OCI-LY7 (cell line): ENCODE measurements at regions not wholly inside any gene's neighbourhood (a gene's known extent, or its start where the extent isn't known, plus 50 kb on each side); places are given as distances from the start of the nearest gene placed in this dataset.

ENCODE experiments used
- BruUV-seq: library from RNA; stranded (reverse); fragments of 400-500 nt; replicated peaks from 2 replicates; lab custom pipeline; 2021; lab: Mats Ljungman, UMichigan
- CTCF ChIA-PET: fragments of 300-600 bp; sonication (Branson Sonifier 250); formaldehyde crosslinking; loops from one replicate; lab custom pipeline; 2022; ENCODE audit warnings: antibody characterized with exemption; ENCODE audit not compliant: unreplicated experiment; lab: Charles Lee
- POLR2A ChIA-PET: fragments of 300-600 bp; sonication (Branson Sonifier 250); formaldehyde crosslinking; loops from one replicate; lab custom pipeline; 2022; ENCODE audit warnings: antibody characterized with exemption; lab: Charles Lee
- DNase-seq: peaks from one replicate; pipeline ENCODE4 v3.0.0-alpha.2; 2015; ENCODE audit warnings: low spot score
- H2AFZ ChIP-seq: fragments of 200-600 bp; sonication (generic), shearing (Covaris generic); 2 replicates; pipeline ENCODE4 v1.6.1; 2014; ENCODE audit warnings: mild to moderate bottlenecking, antibody characterized with exemption, low read length, moderate library complexity
- H3K27ac ChIP-seq: fragments of 200-600 bp; sonication (generic); 2 replicates; pipeline ENCODE4 v1.5.1; 2014; ENCODE audit warnings: mixed run types, low read depth, mild to moderate bottlenecking, moderate library complexity, low read length, inconsistent platforms; ENCODE audit not compliant: poor library complexity, severe bottlenecking
- H3K36me3 ChIP-seq: fragments of 200-600 bp; sonication (generic); 2 replicates; pipeline ENCODE4 v1.6.1; 2014; ENCODE audit warnings: mild to moderate bottlenecking, antibody characterized with exemption, low read length, moderate library complexity, mixed read lengths; ENCODE audit not compliant: insufficient read depth
- H3K4me1 ChIP-seq: fragments of 200-600 bp; sonication (generic); 2 replicates; pipeline ENCODE4 v1.5.1; 2014; ENCODE audit warnings: mild to moderate bottlenecking, low read length; ENCODE audit not compliant: insufficient read depth, poor library complexity, severe bottlenecking
- H3K4me2 ChIP-seq: fragments of 200-600 bp; sonication (generic); 2 replicates; pipeline ENCODE4 v1.6.1; 2014; ENCODE audit warnings: mild to moderate bottlenecking, low read length
- H3K4me3 ChIP-seq: fragments of 200-600 bp; sonication (generic); 2 replicates; pipeline ENCODE4 v1.5.1; 2014; ENCODE audit warnings: mild to moderate bottlenecking, low read depth, low read length; ENCODE audit not compliant: poor library complexity, severe bottlenecking
- H3K79me2 ChIP-seq: fragments of 200-600 bp; sonication (generic); 2 replicates; pipeline ENCODE4 v1.6.1; 2016; ENCODE audit warnings: low read depth, mild to moderate bottlenecking, low read length, moderate library complexity, mixed read lengths; ENCODE audit not compliant: insufficient read depth
- H3K9me2 ChIP-seq: fragments of 200-600 bp; sonication (generic); 2 replicates; pipeline ENCODE4 v1.6.1; 2016; ENCODE audit warnings: mild to moderate bottlenecking, low read length, mixed read lengths; ENCODE audit not compliant: insufficient read depth
- H3K9me3 ChIP-seq: fragments of 200-600 bp; sonication (generic); 2 replicates; pipeline ENCODE4 v1.6.1; 2014; ENCODE audit warnings: mild to moderate bottlenecking, mixed run types, low read length, mixed read lengths
- H4K20me1 ChIP-seq: fragments of 200-600 bp; sonication (generic); 2 replicates; pipeline ENCODE4 v1.6.1; 2014; ENCODE audit warnings: mild to moderate bottlenecking, antibody characterized with exemption, low read length, moderate library complexity, mixed read lengths; ENCODE audit not compliant: insufficient read depth
- CTCF ChIP-seq: fragments of 200-600 bp; sonication (generic); conservative IDR thresholded peaks from 2 replicates; pipeline ENCODE4 v1.5.1; 2014; ENCODE audit warnings: mild to moderate bottlenecking, antibody characterized with exemption, low read length, moderate library complexity, mixed read lengths
- EZH2phosphoT487 ChIP-seq: fragments of 200-600 bp; sonication (generic); IDR thresholded peaks from 2 replicates; pipeline ENCODE4 v1.6.1; 2018; ENCODE audit warnings: low read depth, borderline replicate concordance, mild to moderate bottlenecking, mixed run types, antibody characterized with exemption, low read length, moderate library complexity, mixed read lengths
- intact Hi-C: fragments of 100-400 bp; cut with micrococcal nuclease; formaldehyde crosslinking; loops from one replicate; pipeline ENCODE4 v1.10.0; 2022; ENCODE audit not compliant: unreplicated experiment

- intact Hi-C loops = no loop called here
- Histone ChIP-seq H3K4me1 (no peaks in the 10 kb centered on the region), H3K36me3 (no peaks in the 10 kb centered on the region), H3K4me2 (no peak overlapping the region), H2AFZ (no peak overlapping the region), H3K79me2 (no peaks in the 10 kb centered on the region), H4K20me1 (no peaks in the 10 kb centered on the region), H3K9me3 (no peaks in the 10 kb centered on the region), H3K4me3 (no peak overlapping the region), H3K9me2 (no peaks in the 10 kb centered on the region), H3K27ac (no peak overlapping the region)
- CTCF ChIA-PET = no interaction called here
- no peak for DNase-seq
- POLR2A ChIA-PET = interaction anchor here (1.2 kb wide), 1 partner anchor 50 kb away, joined by 5 read pairs; no protein-coding TSS in a partner anchor
- no TSS peak for BruUV-seq
- TF ChIP-seq EZH2phosphoT487 (no peak), CTCF (no peak)
These were observed 1417.4 kb downstream of the TBC1D22A start for GRCh38 chr22:48179571-48180546.

DNA sequence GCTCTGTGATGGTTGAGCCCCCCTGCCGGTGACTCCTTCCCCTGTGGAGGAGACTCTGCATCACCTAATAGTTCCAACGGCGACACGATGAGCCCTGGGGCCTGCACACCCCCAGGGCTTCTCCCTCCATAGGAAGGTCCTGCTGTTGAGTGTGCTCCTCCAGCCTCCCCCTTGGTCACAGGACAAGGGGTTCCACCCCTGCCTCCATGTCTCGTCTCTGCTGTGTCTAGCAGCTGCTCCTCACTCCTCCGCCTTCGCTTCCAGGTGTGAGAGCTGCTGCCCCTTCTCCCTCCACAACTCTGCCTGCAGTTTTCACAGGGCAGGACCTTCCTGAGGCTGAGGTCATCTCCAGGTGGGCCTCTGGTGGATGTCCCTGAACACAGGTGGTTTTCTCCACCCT is 1416.1 kb downstream of the TBC1D22A start:
- Histone ChIP-seq H3K4me1 (no peaks in the 10 kb centered on the region), H2AFZ (no peak overlapping the region), H3K9me3 (no peaks in the 10 kb centered on the region), H3K9me2 (no peaks in the 10 kb centered on the region), H3K4me3 (no peak overlapping the region), H4K20me1 (no peaks in the 10 kb centered on the region), H3K4me2 (no peak overlapping the region), H3K36me3 (no peaks in the 10 kb centered on the region), H3K79me2 (no peaks in the 10 kb centered on the region), H3K27ac (no peak overlapping the region)
- ChIA-PET POLR2A (no interaction called here), CTCF (no interaction called here)
- BruUV-seq = no TSS peak
- no peak for DNase-seq
- intact Hi-C loops = no loop called here
- TF ChIP-seq EZH2phosphoT487 = no peak
- no peak for TF ChIP-seq CTCF

- H3K36me3 ChIP-seq = no peaks in the 10 kb centered on the region
- no peaks in the 10 kb centered on the region for H4K20me1 ChIP-seq
- H3K9me3 ChIP-seq = no peaks in the 10 kb centered on the region
- no TSS peak for BruUV-seq
- POLR2A ChIA-PET = no interaction called here
- H3K27ac ChIP-seq = no peak overlapping the region
- no peak for DNase-seq
- no peak overlapping the region for H2AFZ ChIP-seq
- intact Hi-C loops = no loop called here
- H3K4me3 ChIP-seq = no peak overlapping the region
- no peaks in the 10 kb centered on the region for H3K4me1 ChIP-seq
- no peaks in the 10 kb centered on the region for H3K9me2 ChIP-seq
- H3K4me2 ChIP-seq = no peak overlapping the region
- TF ChIP-seq CTCF (no peak), EZH2phosphoT487 (no peak)
- CTCF ChIA-PET = no interaction called here
- H3K79me2 ChIP-seq = no peaks in the 10 kb centered on the region
These were observed 1415.2 kb downstream of the TBC1D22A start for GRCh38 chr22:48177631-48178030.
